HG03354 (cell line): ENCODE measurements at regions not wholly inside any gene's neighbourhood (a gene's known extent, or its start where the extent isn't known, plus 50 kb on each side); places are given as distances from the start of the nearest gene placed in this dataset.
"Not testable (repeated sequence)": the region's sequence is repeated elsewhere in the genome, so short reads cannot be mapped to it uniquely, and the experiment has no call there.

Experiments
- ATAC-seq: cut with Tn5 transposase; IDR thresholded peaks from one replicate; pipeline ENCODE4 v1.9.1; 2021; ENCODE audit warnings: mild to moderate bottlenecking; ENCODE audit not compliant: unreplicated experiment, poor library complexity, severe bottlenecking

DNA sequence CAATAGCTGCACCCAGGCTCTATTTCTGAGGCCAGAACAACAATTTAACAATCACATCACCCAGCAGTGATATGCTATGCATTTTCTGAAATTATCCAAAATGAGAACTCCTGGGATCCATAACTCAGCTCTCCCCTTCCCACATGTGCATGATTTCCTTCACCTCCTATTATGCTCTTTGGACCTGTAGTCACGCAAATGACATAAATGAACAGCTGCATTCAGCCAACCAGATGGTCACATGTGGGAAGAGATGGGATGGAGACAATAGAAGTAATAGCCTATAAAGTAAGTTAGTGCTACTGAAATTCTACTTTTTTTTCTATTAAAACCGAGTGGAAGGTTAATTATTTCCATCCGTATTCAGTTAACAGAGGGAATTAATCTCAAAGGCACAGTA, 662.1 kb upstream of the ID4 start:
- no peak for ATAC-seq

DNA sequence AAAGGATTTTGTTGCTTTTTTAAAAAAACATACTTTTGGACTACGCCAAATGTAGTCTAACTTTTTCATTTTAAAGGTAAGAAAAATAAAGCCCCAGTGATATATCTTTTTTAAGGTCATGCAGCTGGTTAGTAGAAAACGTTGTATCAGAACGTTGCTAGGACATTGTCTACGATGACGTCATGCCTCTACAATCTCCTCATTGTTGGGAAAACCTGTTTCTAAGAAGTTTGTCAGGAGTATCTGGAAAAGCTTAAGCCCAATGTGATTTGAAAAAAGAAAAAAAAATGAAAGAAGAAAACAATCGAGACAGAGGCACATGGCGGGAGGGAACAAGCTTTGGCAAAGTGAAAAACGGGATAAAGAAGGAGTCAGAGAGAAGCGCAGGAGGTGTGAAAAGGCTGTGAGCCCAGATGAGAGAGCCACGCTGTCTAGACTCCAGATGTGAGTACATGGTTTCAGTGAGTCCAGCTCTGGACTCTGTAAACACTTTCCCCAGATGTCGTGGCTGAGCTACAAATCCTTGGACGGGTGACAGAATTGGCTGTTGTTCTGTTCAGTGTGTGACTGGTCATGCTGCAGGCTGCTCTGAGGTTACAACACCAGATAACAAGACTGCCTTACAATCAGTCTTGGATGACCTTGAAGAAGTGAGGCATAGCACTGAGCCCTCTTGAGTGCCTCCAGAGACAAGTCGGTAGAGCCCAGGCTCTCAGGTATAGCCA, 656.7 kb upstream of the ID4 start:
- ATAC-seq, result no peak

DNA sequence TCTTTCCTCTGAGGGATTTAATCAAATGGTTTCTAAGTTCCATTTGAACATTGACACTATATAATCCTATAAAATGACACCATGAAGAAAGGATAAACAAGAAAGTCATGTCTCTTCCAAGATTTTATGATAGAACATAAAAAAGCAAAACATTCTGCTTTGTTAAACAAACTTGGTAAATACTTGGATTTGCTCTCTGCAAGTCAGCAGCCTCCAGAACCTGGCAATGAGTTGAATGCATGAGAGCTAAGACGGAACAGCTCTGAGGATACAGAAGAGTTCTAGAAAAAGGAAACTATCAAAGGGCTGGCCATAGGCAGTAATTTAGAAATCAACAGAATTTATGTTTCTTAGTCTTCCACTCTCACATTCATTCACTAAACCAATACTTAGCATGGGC, 656.0 kb upstream of the ID4 start:
- ATAC-seq, result no peak

DNA sequence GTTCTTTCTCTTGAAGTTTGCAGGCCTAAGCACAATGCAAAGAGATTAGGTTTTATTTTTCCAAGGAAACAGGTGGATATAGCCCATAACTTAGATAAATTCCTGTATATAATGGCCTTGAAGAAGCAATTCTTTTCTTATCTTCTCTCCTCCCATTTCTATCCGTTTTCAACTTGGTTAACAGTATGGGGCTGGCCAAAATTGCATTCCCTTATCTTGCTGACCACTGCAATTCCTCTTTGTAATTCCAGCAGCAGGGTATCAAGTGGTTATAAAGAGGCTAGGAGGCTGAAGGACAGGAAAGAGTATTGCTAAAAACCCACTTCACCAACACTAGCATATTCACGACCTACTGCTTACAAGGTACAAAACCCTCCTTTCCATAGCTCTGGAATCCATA, 643.5 kb upstream of the ID4 start:
- no peak for ATAC-seq

DNA sequence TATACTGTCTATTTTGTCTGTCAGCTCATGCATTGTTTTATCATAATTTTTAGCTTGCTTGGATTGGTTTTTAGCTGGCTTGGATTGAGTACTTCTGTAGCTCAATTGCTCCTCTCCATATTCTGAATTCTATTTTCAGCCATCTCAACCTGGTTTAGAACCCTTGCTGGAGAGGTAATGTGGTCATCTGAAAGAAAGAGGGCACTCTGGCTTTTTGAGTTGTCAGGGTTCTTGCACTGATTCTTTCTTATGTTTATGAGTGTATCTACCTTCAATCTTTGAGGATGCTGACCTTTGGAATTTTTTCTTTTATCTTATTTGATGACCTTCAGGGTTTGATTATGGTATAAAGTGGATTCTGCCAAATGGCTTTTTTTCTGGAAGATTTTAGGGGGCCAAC, 632.7 kb upstream of the ID4 start:
- ATAC-seq, result no peak

DNA sequence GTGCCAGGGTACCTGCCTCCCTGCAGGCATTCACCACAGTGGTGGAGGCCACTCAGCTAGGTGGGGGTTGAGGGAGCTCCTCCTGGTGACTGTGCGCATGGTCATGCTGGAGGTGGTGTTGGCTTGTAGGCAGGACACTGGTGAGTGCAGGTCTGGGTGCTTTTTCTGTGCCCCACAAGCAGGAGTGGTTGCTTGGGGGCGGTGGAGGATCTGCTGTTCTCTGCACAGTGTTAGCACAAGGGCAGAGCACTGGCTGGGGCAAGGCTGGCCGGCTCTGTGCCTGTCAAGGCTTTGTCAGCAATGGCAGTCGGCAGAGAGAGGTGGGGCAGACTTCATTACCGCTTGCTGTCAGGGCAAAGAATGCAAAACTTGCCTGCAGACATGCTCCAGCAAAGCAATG, 632.1 kb upstream of the ID4 start:
- ATAC-seq, result no peak

DNA sequence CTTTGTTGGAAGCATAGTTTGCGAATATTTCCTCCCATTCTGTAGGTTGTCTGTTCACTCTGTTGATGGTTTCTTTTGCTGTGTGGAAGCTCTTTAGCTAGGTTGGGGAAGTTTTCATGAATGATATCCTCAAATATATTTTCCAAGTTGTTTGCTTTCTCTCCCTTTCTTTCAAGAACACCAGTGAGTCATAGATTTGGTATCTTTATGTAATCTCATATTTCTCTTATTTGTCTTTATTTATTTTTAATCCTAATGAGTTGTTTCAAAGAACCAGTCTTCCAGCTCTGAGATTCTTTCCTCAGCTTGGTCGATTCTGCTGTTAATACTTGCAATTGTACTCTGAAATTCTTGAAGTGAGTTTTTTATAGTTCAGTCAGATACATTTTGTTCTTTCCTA, 628.0 kb upstream of the ID4 start:
- no peak for ATAC-seq

DNA sequence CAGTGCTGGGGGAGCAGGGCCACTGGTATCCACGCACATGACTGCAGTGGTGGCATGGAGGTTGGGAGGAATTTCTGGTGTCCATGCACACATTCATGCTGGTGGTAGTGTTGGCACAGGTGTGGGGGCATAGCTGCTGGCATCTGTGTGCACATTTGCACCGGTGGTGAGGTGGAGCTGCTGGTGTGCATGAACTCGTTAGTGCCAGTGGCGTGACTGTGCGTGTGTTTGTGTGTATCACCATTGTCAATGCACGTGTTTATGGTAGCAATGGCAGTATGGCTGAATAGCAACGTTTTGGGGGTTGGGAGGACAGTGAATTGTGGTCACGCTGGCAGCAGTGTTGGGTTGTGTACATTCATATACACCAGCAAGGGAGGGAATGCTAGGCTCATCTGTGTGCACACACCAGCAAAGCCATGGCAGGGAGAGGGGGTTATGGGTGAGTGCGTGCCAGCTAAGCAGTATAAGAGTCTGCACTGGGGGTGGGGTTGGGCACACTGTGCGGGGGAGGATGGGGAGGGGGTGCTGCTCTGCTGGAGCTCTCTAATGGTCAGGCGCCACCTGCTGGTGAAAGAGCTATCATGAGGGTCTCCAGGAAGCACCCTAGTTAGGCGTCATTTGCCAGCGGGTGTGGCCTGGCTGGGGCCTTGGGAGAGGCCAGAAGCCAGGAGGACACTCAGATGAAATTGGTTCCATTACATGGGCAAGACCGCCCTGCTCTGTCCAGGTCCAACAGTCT, 626.1 kb upstream of the ID4 start:
- no peak for ATAC-seq

DNA sequence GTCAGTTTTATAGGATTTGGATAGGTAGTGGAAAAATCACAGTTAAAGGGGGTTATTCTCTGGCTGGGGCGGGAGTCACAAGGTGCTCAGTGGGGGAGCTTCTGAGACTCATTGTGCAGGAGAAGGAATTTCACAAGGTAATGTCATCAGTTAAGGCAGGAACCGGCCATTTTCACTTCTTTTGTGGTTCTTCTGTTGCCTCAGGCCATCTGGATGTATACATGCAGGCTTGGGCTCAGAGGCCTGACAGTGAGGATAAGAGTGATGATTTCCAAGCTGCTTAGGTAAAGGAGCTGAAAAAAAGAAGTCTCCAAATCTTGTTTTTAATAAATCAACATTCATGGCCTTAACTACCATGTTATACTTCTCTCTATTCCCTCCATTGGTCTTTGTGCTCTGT, 622.9 kb upstream of the ID4 start:
- ATAC-seq, result no peak

DNA sequence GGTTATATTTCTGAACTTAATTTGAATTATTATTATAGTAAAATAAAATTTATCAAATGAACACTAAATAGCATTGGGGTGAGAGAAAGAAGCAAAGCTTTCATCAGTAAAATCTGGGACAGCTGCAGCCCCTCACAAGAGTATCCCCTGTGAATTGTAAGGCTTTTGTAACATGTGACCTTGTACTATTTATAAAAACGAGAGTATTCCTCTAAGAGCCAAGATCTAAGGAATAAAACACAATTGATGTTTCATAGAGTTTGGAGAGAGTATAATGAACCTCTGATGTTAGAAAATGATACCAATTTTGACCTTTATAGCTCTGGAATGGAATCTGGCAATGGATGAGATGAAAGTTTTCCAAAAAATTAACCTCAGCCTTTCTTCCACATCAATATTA, 617.2 kb upstream of the ID4 start:
- ATAC-seq, result no peak

DNA sequence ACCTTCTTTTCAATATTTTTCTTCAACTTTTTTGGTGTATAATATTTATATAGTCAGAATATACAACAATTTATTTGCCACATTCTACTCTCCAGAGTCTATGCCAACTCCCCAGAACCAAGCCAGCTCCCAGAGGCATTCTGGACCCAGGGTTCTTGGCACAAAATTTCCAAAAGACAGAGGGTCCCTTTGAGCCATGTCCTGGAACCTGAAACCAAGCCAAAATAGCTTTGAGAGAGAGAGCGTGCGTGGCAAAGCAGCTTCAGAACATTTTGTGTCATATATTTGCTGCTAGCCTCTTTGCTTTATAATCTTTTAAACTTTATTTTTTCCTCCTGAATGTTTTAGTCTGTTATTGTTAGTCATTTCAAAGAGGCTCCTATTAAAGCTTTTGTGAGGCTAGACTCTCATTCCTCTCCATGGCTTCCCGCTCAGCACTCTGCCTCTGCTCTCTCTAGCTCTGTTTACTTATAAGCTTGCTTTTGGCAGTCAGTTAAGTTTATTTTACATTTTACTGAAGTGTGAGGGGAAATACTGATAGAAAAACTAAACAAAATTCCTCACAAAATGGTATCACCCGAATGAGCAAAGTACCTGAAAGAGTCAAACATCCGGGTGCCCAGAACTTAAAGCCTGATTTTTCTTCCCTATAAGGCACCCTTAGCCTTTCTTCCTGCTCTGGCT, 605.1 kb upstream of the ID4 start:
- ATAC-seq, result no peak

DNA sequence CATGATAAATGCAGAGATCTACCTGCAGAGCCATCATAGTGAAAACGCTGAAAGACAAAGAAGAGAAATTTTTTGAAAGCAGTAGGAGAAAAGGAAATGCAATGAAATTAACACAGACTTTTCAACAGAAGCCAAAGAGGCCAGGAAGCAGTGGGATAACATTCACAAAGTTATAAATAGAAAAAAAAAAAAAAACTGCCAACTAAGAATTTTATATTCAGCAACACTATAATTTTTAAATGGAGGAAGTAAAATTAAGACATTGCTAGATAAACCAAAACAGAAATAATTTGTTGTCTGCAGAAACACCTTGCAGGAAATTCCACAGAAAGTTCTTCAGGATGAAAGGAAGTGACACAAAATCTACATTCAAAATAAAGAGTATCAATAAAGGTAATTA, 591.5 kb upstream of the ID4 start:
- ATAC-seq, result no peak

DNA sequence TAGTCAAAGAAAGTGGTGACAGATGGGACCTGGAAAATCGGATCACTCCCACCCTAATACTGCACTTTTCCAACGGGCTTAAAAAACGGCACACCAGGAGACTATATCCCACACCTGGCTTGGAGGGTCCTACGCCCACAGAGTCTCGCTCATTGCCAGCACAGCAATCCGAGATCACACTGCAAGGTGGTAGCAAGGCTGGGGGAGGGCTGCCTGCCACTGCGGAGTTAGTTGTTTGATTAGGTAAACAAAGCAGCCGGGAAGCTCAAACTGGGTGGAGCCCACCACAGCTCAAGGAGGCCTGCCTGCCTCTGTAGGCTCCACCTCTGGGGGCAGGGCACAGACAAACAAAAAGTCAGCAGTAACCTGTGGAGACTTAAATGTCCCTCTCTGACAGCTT, 590.0 kb upstream of the ID4 start:
- not testable (repeated sequence) for ATAC-seq

DNA sequence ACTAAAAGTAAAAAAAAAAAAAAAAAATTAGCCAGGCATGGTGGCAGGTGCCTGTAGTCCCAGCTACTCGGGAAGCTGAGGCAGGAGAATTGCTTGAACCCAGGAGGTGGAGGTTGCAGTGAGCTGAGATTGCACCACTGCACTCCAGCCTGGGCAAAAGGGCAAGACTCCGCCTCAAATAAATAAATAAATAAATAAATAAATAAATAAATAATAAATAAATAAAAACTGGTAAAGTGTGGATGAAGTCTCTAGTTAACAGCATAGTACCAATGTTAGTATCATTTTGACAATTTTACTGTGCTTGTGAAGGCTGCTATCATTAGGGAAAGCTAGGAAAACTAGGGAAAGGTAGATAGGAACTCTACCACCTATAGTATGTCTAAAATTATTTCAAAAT, 581.0 kb upstream of the ID4 start:
- not testable (repeated sequence) for ATAC-seq

DNA sequence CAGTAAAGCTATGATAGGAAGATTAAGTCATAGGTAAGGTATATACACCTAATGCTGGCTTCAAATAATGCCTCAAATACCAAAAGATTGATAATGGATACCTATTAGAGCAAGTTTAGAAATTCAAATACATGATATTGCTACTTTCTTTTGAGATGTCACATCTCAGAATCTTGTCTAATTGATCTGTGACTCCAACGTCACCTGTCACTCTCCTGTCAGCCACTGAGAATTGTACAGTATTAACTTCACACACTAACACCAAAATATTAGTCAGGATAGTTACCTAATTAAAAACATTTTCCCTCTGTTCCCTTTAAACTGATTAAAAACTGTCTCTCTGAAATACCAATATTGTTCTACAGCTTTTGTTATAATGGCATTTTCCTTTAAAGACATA, 575.5 kb upstream of the ID4 start:
- no peak for ATAC-seq

DNA sequence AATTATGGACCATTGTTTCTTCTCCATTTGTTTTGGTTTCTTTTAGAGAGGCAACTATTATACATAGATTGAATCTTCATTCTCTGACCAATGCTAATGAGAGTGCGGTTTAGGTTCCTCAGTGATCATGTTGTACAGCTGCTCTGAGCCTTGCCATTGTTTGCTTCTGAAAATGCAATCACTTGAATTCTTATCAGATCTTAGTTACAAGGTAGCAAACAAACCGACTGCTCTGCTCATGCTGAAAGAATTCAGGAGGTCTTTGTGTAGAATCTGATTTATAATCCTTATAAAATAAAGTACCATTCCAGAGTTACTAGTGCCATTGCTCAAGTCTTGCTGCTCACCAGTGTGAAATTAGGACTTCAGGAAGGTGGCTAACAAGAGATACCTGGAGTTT, 569.1 kb upstream of the ID4 start:
- ATAC-seq, result no peak

DNA sequence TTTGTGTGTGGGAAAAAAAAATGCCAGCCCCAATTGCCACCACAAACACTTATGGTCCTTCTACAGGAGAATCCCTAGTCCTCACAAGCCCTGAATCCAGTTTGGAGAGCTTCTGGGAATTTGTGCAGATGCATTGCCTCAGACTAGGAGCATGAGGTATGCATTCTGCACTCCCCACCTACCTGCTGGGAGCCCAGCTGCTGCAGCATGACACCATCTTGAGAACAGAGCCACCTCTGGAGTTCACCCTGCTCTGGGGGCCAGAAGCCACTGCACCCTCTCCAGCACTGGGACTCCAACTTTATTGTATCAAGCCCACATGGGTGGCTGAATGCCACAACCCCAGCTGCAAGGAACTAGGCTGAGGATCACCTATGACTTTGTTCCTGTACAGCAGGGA, 568.5 kb upstream of the ID4 start:
- ATAC-seq, result no peak

DNA sequence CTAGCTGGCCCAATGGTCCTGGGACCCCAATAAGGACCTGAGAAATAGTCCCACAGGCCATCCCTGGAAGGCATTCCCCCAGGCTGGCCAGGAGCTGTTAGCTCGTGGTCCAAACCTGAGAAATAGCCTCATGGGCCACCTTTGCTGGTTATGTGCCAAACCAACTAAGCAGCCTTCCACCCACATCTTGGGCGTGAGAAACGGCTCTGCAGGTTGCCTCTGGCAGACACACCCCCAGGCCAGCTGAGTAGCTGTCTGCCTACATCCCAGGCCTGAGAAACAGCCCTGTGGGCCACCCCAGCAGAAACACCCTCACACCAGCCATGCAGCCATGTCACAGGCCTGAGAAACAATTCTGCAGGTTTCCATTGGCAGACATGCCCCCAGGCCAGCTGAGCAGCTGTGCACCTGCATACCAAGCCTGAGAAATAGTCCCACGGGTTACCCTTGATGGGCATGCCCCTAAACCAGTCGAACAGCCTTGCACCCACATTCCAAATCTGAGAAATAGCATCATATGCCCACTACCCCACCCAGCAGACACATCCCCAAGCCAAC, 567.8 kb upstream of the ID4 start:
- ATAC-seq, result no peak

DNA sequence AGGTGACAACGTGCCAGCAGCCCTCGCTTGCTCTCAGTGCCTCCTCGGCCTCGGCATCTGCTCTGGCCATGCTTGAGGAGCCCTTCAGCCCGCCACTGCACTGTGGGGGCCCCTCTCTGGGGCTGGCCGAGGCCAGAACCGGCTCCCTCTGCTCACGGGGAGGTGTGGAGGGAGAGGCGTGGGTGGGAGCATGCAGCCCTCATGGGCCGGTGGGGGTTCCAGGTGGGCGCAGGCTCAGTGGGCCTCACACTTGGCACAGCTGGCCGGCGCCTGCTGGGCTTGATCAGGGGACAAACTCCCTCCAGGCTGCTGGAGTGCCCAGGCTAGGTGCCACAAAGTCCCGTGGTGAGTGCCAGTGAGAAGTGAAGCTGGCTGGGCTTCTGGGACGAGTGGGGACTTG, 566.6 kb upstream of the ID4 start:
- ATAC-seq, result no peak

DNA sequence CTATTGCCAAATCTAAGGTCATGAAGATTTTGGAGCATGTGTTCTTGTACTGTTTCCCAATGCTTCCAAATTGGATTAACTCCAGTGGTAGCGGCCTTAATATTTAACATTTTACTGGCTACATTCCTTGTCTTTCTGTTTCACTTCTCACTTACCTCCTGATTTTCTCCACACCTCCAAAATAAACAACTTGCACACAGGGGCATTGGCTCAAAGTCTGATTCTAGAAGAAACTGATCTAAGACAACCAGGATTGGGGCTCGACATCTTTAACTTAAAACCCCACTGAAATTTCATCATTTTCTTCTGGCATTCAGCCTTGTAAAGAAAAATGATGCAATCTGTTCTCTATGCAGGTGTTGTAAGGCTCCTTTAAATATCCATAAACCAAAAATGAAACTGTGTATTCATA, 557.9 kb upstream of the ID4 start:
- ATAC-seq, result no peak

DNA sequence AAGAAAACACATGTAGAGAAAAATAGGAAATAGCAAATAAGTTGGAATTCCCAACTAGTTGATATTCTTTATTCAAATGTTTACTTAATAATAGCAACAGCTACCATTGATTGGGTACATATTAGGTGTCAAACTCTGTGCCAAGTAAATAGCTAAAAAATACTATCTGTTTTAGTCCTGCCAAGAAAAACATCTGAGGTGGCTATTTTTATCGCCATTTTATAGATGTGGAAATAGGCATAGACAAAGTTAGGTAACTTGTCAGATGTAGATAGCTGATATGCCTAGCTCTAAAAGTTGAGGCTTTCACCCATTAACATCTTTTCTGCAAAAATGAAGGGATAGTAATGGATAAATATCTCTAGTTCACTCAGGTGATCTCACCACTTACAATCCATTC, 549.2 kb upstream of the ID4 start:
- ATAC-seq, result no peak
